Retinal pigment epithelial cell (primary cell): ENCODE measurements at regions not wholly inside any gene's neighbourhood (a gene's known extent, or its start where the extent isn't known, plus 50 kb on each side); places are given as distances from the start of the nearest gene placed in this dataset.
A peak's percentile ranks its signal among the peaks of the same experiment; 100 is the strongest.

Experiments
- DNase-seq: peaks from one replicate; pipeline ENCODE4 v3.0.0-alpha.2; 2010; ENCODE audit warnings: low read depth
- H3K4me3 ChIP-seq: 2 replicates; pipeline ENCODE4 v1.5.1; 2011; ENCODE audit warnings: mild to moderate bottlenecking, low read length, control low read depth, moderate library complexity
- CTCF ChIP-seq: conservative IDR thresholded peaks from 2 replicates; pipeline ENCODE4 v1.5.1; 2011; ENCODE audit warnings: low read depth, low read length, control low read depth, inconsistent platforms

- TF ChIP-seq CTCF, result no peak
- DNase-seq, result no peak
- H3K4me3 ChIP-seq, result no peak overlapping the region
Measured at GRCh38 chr5:145350513-145350912, 484.6 kb downstream of the PRELID2 start.

DNA sequence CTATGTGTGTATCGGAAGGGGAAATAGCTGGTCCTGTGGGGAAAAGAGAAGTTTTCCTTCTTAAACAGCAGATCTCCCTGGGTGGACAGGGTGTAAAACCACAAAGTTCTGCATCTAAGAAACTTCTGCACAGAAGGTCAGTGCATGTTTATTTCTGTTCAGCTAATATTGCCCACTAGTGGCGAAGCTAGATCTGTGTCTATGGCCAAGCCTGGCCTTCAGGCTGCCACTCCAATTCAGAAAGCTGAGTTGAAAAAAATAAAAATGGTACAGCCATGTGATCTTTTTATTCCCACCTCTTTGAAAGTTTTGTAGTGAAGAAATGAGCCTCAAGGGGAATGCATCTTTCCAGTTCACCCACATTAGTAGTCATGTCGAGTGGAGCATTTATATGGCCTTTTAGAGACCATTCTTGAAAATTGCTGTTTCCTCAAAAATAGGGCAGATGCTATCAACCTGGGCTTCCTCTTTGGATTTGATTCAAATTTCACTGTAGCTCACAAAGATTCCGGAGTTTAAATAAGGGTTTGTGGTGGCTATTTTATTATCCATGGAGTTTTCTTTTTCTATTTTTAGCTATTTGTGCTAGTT lies 488.0 kb downstream of the PRELID2 start:
- peak; percentile 85 for TF ChIP-seq CTCF
- no peak overlapping the region for H3K4me3 ChIP-seq
- no peak for DNase-seq

GRCh38 chr5:145345511-145346287 lies 489.4 kb downstream of the PRELID2 start:
- no peak for DNase-seq
- no peak overlapping the region for H3K4me3 ChIP-seq
- TF ChIP-seq CTCF, result no peak

GRCh38 chr5:145341842-145342241 lies 493.3 kb downstream of the PRELID2 start:
- H3K4me3 ChIP-seq, result no peak overlapping the region
- DNase-seq, result no peak
- no peak for TF ChIP-seq CTCF

DNA sequence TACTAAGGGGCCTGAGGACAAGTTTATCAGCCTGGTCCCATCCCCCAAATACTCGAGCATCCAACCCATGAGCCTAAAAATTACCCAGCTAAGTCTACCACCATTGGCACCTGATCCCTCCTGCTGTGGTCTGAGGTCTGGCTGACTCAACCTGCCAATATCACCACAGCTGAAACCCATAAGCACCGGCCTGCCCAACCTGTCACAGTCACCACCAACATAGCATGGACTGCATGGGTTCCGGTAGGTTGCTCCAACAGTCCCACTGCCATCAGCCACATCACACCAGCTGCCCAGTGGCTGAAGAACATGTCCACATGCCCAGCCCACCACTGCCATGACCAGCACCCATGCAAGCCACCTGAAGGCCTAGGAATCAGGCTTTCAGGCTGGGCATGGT lies 495.0 kb downstream of the PRELID2 start:
- no peak for TF ChIP-seq CTCF
- H3K4me3 ChIP-seq, result no peak overlapping the region
- DNase-seq, result no peak

GRCh38 chr5:145324767-145325479 lies 510.2 kb downstream of the PRELID2 start:
- no peak overlapping the region for H3K4me3 ChIP-seq
- DNase-seq, result no peak
- TF ChIP-seq CTCF, result no peak

GRCh38 chr5:145324101-145324500 lies 511.0 kb downstream of the PRELID2 start:
- H3K4me3 ChIP-seq, result no peak overlapping the region
- DNase-seq, result no peak
- no peak for TF ChIP-seq CTCF
